ENCODE measurements at regions not wholly inside any gene's neighbourhood (a gene's known extent, or its start where the extent isn't known, plus 50 kb on each side); places are given as distances from the start of the nearest gene placed in this dataset.

DNA sequence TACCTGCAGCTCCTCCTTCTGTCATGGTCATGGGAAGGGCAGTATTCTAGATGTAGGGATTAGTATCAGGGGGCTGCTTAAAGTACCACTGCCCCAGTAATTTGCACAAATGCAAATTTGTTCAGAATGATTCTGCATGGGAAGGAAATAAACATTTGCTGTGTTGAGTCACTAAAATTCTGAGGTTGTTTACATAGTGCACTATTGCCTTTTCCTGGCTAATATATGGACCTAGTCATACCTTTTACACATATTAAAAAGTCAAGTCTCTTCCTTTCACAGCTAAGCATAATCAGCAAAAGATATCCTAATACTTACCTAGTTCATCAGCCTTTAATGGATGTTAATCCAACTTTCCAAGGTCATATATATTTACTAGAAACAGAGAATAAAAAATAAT lies 746.4 kb upstream of the NR2F2 start:
- no peak for TF ChIP-seq ZNF8 (CRISPR knock-in tag; IDR thresholded peaks at IDR 0.05)
- TF ChIP-seq ARNTL (CRISPR knock-in tag; IDR thresholded peaks at IDR 0.05; ENCODE audit: borderline replicate concordance, low read depth), result no peak
- TF ChIP-seq OSR1 (CRISPR knock-in tag; IDR thresholded peaks at IDR 0.05), result no peak
- TF ChIP-seq ESRRG (CRISPR knock-in tag; IDR thresholded peaks at IDR 0.05), result no peak
- TF ChIP-seq ZFP3 (CRISPR knock-in tag; IDR thresholded peaks at IDR 0.05), result no peak
- no peak for TF ChIP-seq TCF4 (CRISPR knock-in tag; IDR thresholded peaks at IDR 0.05; ENCODE audit: borderline replicate concordance)
- no peak for TF ChIP-seq BACH2 (CRISPR knock-in tag; IDR thresholded peaks at IDR 0.05; ENCODE audit: borderline replicate concordance)
- TF ChIP-seq CSDC2 (CRISPR knock-in tag; IDR thresholded peaks at IDR 0.05), result no peak
- TF ChIP-seq ISL1 (CRISPR knock-in tag; IDR thresholded peaks at IDR 0.05), result no peak
- TF ChIP-seq ZC3H10 (CRISPR knock-in tag; IDR thresholded peaks at IDR 0.05), result no peak
- TF ChIP-seq ZFP30 (CRISPR knock-in tag; IDR thresholded peaks at IDR 0.05), result no peak
- no peak for TF ChIP-seq ZNF565 (CRISPR knock-in tag; conservative IDR thresholded peaks at IDR 0.05; ENCODE audit: low read depth)
- ATAC-seq, result no peak

- TF ChIP-seq CSRNP3 (CRISPR knock-in tag; IDR thresholded peaks at IDR 0.05) (no peak), PATZ1 (CRISPR knock-in tag; IDR thresholded peaks at IDR 0.05; ENCODE audit: borderline replicate concordance) (no peak)
- no peak for ATAC-seq
These were observed 742.4 kb upstream of the NR2F2 start for GRCh38 chr15:95588056-95588455.

- TF ChIP-seq ZNF8 (CRISPR knock-in tag; IDR thresholded peaks at IDR 0.05) (no peak), ZFP30 (CRISPR knock-in tag; IDR thresholded peaks at IDR 0.05) (no peak), GLIS3 (CRISPR knock-in tag; IDR thresholded peaks at IDR 0.05) (no peak), ZFP3 (CRISPR knock-in tag; IDR thresholded peaks at IDR 0.05) (no peak), ISL1 (CRISPR knock-in tag; IDR thresholded peaks at IDR 0.05) (no peak), TCF4 (CRISPR knock-in tag; IDR thresholded peaks at IDR 0.05; ENCODE audit: borderline replicate concordance) (no peak), TOX (CRISPR knock-in tag; IDR thresholded peaks at IDR 0.05; ENCODE audit: borderline replicate concordance) (no peak), CSDC2 (CRISPR knock-in tag; IDR thresholded peaks at IDR 0.05) (no peak), CSRNP3 (CRISPR knock-in tag; IDR thresholded peaks at IDR 0.05) (no peak), PPARA (CRISPR knock-in tag; IDR thresholded peaks at IDR 0.05; ENCODE audit: borderline replicate concordance) (no peak), RARB (CRISPR knock-in tag; IDR thresholded peaks at IDR 0.05) (no peak), SNAI2 (CRISPR knock-in tag; IDR thresholded peaks at IDR 0.05) (no peak)
- TF ChIP-seq, protein P1, sequence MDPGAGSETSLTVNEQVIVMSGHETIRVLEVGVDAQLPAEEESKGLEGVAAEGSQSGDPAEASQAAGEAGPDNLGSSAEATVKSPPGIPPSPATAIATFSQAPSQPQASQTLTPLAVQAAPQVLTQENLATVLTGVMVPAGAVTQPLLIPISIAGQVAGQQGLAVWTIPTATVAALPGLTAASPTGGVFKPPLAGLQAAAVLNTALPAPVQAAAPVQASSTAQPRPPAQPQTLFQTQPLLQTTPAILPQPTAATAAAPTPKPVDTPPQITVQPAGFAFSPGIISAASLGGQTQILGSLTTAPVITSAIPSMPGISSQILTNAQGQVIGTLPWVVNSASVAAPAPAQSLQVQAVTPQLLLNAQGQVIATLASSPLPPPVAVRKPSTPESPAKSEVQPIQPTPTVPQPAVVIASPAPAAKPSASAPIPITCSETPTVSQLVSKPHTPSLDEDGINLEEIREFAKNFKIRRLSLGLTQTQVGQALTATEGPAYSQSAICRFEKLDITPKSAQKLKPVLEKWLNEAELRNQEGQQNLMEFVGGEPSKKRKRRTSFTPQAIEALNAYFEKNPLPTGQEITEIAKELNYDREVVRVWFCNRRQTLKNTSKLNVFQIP (CRISPR knock-in tag; IDR thresholded peaks at IDR 0.05; ENCODE audit: borderline replicate concordance, low read depth), result no peak
- TF ChIP-seq, protein P2, sequence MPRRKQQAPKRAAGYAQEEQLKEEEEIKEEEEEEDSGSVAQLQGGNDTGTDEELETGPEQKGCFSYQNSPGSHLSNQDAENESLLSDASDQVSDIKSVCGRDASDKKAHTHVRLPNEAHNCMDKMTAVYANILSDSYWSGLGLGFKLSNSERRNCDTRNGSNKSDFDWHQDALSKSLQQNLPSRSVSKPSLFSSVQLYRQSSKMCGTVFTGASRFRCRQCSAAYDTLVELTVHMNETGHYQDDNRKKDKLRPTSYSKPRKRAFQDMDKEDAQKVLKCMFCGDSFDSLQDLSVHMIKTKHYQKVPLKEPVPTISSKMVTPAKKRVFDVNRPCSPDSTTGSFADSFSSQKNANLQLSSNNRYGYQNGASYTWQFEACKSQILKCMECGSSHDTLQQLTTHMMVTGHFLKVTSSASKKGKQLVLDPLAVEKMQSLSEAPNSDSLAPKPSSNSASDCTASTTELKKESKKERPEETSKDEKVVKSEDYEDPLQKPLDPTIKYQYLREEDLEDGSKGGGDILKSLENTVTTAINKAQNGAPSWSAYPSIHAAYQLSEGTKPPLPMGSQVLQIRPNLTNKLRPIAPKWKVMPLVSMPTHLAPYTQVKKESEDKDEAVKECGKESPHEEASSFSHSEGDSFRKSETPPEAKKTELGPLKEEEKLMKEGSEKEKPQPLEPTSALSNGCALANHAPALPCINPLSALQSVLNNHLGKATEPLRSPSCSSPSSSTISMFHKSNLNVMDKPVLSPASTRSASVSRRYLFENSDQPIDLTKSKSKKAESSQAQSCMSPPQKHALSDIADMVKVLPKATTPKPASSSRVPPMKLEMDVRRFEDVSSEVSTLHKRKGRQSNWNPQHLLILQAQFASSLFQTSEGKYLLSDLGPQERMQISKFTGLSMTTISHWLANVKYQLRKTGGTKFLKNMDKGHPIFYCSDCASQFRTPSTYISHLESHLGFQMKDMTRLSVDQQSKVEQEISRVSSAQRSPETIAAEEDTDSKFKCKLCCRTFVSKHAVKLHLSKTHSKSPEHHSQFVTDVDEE (CRISPR knock-in tag; IDR thresholded peaks at IDR 0.05), result no peak
- ATAC-seq, result no peak
These were observed 739.9 kb upstream of the NR2F2 start for GRCh38 chr15:95590533-95591044.

Data from SK-N-SH treated with all-trans-retinoic acid at 6 μM for 48 hours (cell line).